IMR-90 (cell line): ENCODE measurements at regions not wholly inside any gene's neighbourhood (a gene's known extent, or its start where the extent isn't known, plus 50 kb on each side); places are given as distances from the start of the nearest gene placed in this dataset.

Experiments
- ATAC-seq: fragments of 200-7000 bp; cut with Tn5 transposase; 2 replicates; pipeline ENCODE4 v1.9.1; 2020; ENCODE audit warnings: low read depth, mild to moderate bottlenecking, moderate library complexity
- BruUV-seq: library from RNA; stranded (reverse); fragments of 400-500 nt; replicated peaks from 2 replicates; lab custom pipeline; 2021; lab: Mats Ljungman, UMichigan
- CTCF ChIA-PET: fragments of 300-600 bp; formaldehyde crosslinking; extraction: SDS; loops from one replicate; lab custom pipeline; 2021; ENCODE audit warnings: antibody characterized with exemption; lab: Yijun Ruan, JAX
- POLR2A ChIA-PET: fragments of 300-600 bp; sonication (Branson Sonifier 250); formaldehyde crosslinking; loops from one replicate; lab custom pipeline; 2022; ENCODE audit warnings: antibody characterized with exemption; ENCODE audit not compliant: unreplicated experiment; lab: Charles Lee
- DNase-seq: peaks from one replicate; pipeline ENCODE4 v3.0.0; 2013
- H2AFZ ChIP-seq: replicated peaks from 2 replicates; pipeline ENCODE3; 2013; ENCODE audit warnings: low read length, mild to moderate bottlenecking; ENCODE audit not compliant: poor library complexity
- H2AK5ac ChIP-seq: 2 replicates; pipeline ENCODE4 v1.6.1; 2013; ENCODE audit warnings: low read depth, low read length, inconsistent platforms
- H2AK9ac ChIP-seq: replicated peaks from 2 replicates; pipeline ENCODE3; 2013; ENCODE audit warnings: mild to moderate bottlenecking, low read depth, low read length, moderate library complexity; ENCODE audit not compliant: poor library complexity
- H2BK120ac ChIP-seq: 2 replicates; pipeline ENCODE4 v1.6.1; 2013; ENCODE audit warnings: low read depth, low read length, inconsistent platforms
- H2BK15ac ChIP-seq: 3 replicates; pipeline ENCODE4 v1.6.1; 2013; ENCODE audit warnings: low read depth, low read length, inconsistent platforms
- H2BK20ac ChIP-seq: 2 replicates; pipeline ENCODE4 v1.6.1; 2013; ENCODE audit warnings: low read depth, mild to moderate bottlenecking, inconsistent platforms, low read length, moderate library complexity
- H2BK5ac ChIP-seq: 2 replicates; pipeline ENCODE4 v1.6.1; 2013; ENCODE audit warnings: mild to moderate bottlenecking, low read depth, low read length, inconsistent platforms; ENCODE audit not compliant: poor library complexity, severe bottlenecking
- H3K14ac ChIP-seq: replicated peaks from 2 replicates; pipeline ENCODE4 v1.6.1; 2013; ENCODE audit warnings: low read depth, low read length, inconsistent platforms
- H3K18ac ChIP-seq: 2 replicates; pipeline ENCODE4 v1.6.1; 2013; ENCODE audit warnings: low read depth, low read length, control low read depth
- H3K23ac ChIP-seq: 2 replicates; pipeline ENCODE4 v1.6.1; 2013; ENCODE audit warnings: low read depth, low read length, inconsistent platforms
- H3K27ac ChIP-seq: 2 replicates; pipeline ENCODE4 v1.5.1; 2013; ENCODE audit warnings: mild to moderate bottlenecking, control low read depth, low read length; ENCODE audit not compliant: insufficient read depth
- H3K27me3 ChIP-seq: 2 replicates; pipeline ENCODE4 v1.6.1; 2013; ENCODE audit warnings: low read length; ENCODE audit not compliant: control insufficient read depth, insufficient read depth
- H3K36me3 ChIP-seq: 2 replicates; pipeline ENCODE4 v1.6.1; 2013; ENCODE audit warnings: low read length, mixed read lengths; ENCODE audit not compliant: control insufficient read depth, insufficient read depth
- H3K4ac ChIP-seq: 2 replicates; pipeline ENCODE4 v1.6.1; 2013; ENCODE audit warnings: low read depth, low read length, inconsistent platforms
- H3K4me1 ChIP-seq: 2 replicates; pipeline ENCODE4 v1.6.1; 2013; ENCODE audit warnings: low read length, mixed read lengths; ENCODE audit not compliant: control insufficient read depth, insufficient read depth
- H3K4me2 ChIP-seq: 2 replicates; pipeline ENCODE4 v1.6.1; 2013; ENCODE audit warnings: low read depth, mild to moderate bottlenecking, control low read depth, low read length, moderate library complexity
- H3K4me3 ChIP-seq: 2 replicates; pipeline ENCODE4 v1.5.1; 2013; ENCODE audit warnings: low read depth, mild to moderate bottlenecking, control low read depth, low read length, moderate library complexity; ENCODE audit not compliant: insufficient read depth
- H3K56ac ChIP-seq: 2 replicates; pipeline ENCODE4 v1.6.1; 2013; ENCODE audit warnings: low read length, inconsistent platforms; ENCODE audit not compliant: insufficient read depth; ENCODE audit errors: extremely low read depth
- H3K79me1 ChIP-seq, 2 experiments: 2 replicates each; pipeline ENCODE4 v1.6.1; 2013; ENCODE audit warnings: low read length in 2 of 2, inconsistent platforms in 1 of 2, low read depth in 1 of 2
- H3K9ac ChIP-seq: 2 replicates; pipeline ENCODE4 v1.6.1; 2013; ENCODE audit warnings: low read depth, low read length, control low read depth
- H3K9me1 ChIP-seq: 2 replicates; pipeline ENCODE4 v1.6.1; 2013; ENCODE audit warnings: low read length, inconsistent platforms; ENCODE audit not compliant: insufficient read depth
- H3K9me3 ChIP-seq: 2 replicates; pipeline ENCODE4 v1.6.1; 2013; ENCODE audit warnings: low read length; ENCODE audit not compliant: control insufficient read depth, insufficient read depth
- H4K20me1 ChIP-seq: 2 replicates; pipeline ENCODE4 v1.6.1; 2013; ENCODE audit warnings: low read length, inconsistent platforms; ENCODE audit not compliant: insufficient read depth
- H4K5ac ChIP-seq: 2 replicates; pipeline ENCODE4 v1.6.1; 2013; ENCODE audit warnings: mild to moderate bottlenecking, low read depth, low read length, control low read depth
- H4K8ac ChIP-seq, 2 experiments: 2 replicates each; pipeline ENCODE4 v1.6.1; 2013; ENCODE audit warnings: low read depth in 2 of 2, low read length in 2 of 2, control low read depth in 1 of 2, inconsistent platforms in 1 of 2
- H4K91ac ChIP-seq: 2 replicates; pipeline ENCODE4 v1.6.1; 2013; ENCODE audit warnings: low read depth, low read length, inconsistent platforms; ENCODE audit not compliant: insufficient read depth
- BHLHE40 ChIP-seq: fragments of 150-350 bp; IDR thresholded peaks from 2 replicates; pipeline ENCODE4 v1.6.1; 2016; ENCODE audit warnings: mild to moderate bottlenecking, low read depth, low read length
- CEBPB ChIP-seq: IDR thresholded peaks from 2 replicates; pipeline ENCODE4 v1.6.1; 2012; ENCODE audit warnings: low read depth, low read length, improper control_type of control experiment
- CHD1 ChIP-seq: IDR thresholded peaks from 2 replicates; pipeline ENCODE4 v1.6.1; 2012; ENCODE audit warnings: low read depth, low read length, improper control_type of control experiment
- FOS ChIP-seq: fragments of 150-350 bp; IDR thresholded peaks from 2 replicates; pipeline ENCODE4 v1.6.1; 2016; ENCODE audit warnings: low read depth, low read length
- MAFK ChIP-seq: IDR thresholded peaks from 2 replicates; pipeline ENCODE4 v1.6.1; 2012; ENCODE audit warnings: low read depth, low read length, improper control_type of control experiment
- MAZ ChIP-seq: IDR thresholded peaks from 2 replicates; pipeline ENCODE4 v1.6.1; 2012; ENCODE audit warnings: low read depth, mild to moderate bottlenecking, low read length, improper control_type of control experiment, moderate library complexity, borderline replicate concordance
- MXI1 ChIP-seq: IDR thresholded peaks from 2 replicates; pipeline ENCODE4 v1.6.1; 2012; ENCODE audit warnings: low read depth, mild to moderate bottlenecking, low read length, moderate library complexity, borderline replicate concordance
- NFE2L2 ChIP-seq: fragments of 150-350 bp; IDR thresholded peaks from 2 replicates; pipeline ENCODE4 v1.6.1; 2016; ENCODE audit warnings: low read depth, mild to moderate bottlenecking, low read length
- POLR2A ChIP-seq: IDR thresholded peaks from 2 replicates; pipeline ENCODE4 v1.6.1; 2012; ENCODE audit warnings: mild to moderate bottlenecking, low read depth, low read length
- RAD21 ChIP-seq: IDR thresholded peaks from 2 replicates; pipeline ENCODE4 v1.6.1; 2012; ENCODE audit warnings: low read length, improper control_type of control experiment
- RCOR1 ChIP-seq: IDR thresholded peaks from 2 replicates; pipeline ENCODE4 v1.6.1; 2012; ENCODE audit warnings: mild to moderate bottlenecking, low read length, improper control_type of control experiment; ENCODE audit not compliant: insufficient replicate concordance
- RFX5 ChIP-seq: IDR thresholded peaks from 2 replicates; pipeline ENCODE4 v1.8.0; 2012; ENCODE audit warnings: low read depth, mild to moderate bottlenecking, low read length, moderate library complexity
- SMC3 ChIP-seq: fragments of 150-350 bp; IDR thresholded peaks from 2 replicates; pipeline ENCODE4 v1.6.1; 2016; ENCODE audit warnings: low read depth, mild to moderate bottlenecking, antibody characterized with exemption, low read length, moderate library complexity
- WGBS, 2 experiments: methylation state at CpG; one replicate each; pipeline versions ENCODE4 v1.1.5 to v1.1.7; 2013; ENCODE audit warnings: missing lambda C conversion rate in 2 of 2; ENCODE audit not compliant: insufficient read length in 1 of 2; ENCODE audit errors: extremely low coverage in 2 of 2; 5-methylcytosine and 5-hydroxymethylcytosine counted together
- dilution Hi-C: fragments of 300-500 bp; cut with HindIII; formaldehyde crosslinking; loops from one replicate; pipeline ENCODE4 v1.14.3; 2018; ENCODE audit warnings: low sequenced_read_pairs; ENCODE audit not compliant: unreplicated experiment
- in situ Hi-C: fragments of 300-500 bp; cut with MboI; formaldehyde crosslinking; loops from 3 replicates; pipeline ENCODE4 v1.14.3; 2019; ENCODE audit warnings: low sequenced_read_pairs, inconsistent platforms, mixed read lengths
- intact Hi-C: fragments of 100-400 bp; cut with micrococcal nuclease; formaldehyde crosslinking; loops from 2 replicates; pipeline ENCODE4 v1.10.0; 2022
- TF ChIP-seq, protein P1 (sequence below): fragments of 150-350 bp; IDR thresholded peaks from 2 replicates; pipeline ENCODE4 v1.6.1; 2017; ENCODE audit warnings: mild to moderate bottlenecking, antibody characterized with exemption, low read length, low read depth
- TF ChIP-seq, protein P2 (sequence below): conservative IDR thresholded peaks from 2 replicates; pipeline ENCODE4 v1.5.1; 2012; ENCODE audit warnings: mild to moderate bottlenecking, low read depth, low read length, improper control_type of control experiment

- Histone ChIP-seq H3K79me1 (no peaks in the 10 kb centered on the region), H2AFZ (no peak overlapping the region), H2BK120ac (no peak overlapping the region), H3K56ac (no peak overlapping the region), H2BK15ac (no peak overlapping the region), H4K20me1 (no peaks in the 10 kb centered on the region), H2AK9ac (no peak overlapping the region), H3K4me2 (no peak overlapping the region), H4K91ac (no peak overlapping the region), H2AK5ac (no peak overlapping the region), H3K27ac (no peak overlapping the region), H4K5ac (no peak overlapping the region), H2BK20ac (no peak overlapping the region), H3K9me1 (no peaks in the 10 kb centered on the region), H3K36me3 (no peaks in the 10 kb centered on the region), H3K4me1 (no peaks in the 10 kb centered on the region), H3K4me3 (no peak overlapping the region), H4K8ac (no peak overlapping the region), H3K4ac (no peak overlapping the region), H3K9ac (no peak overlapping the region), H3K9me3 (peaks cover 2% of the 10 kb centered on the region; the same call in 1 of the 2 replicates), H2BK5ac (no peak overlapping the region), H3K23ac (no peak overlapping the region), H3K27me3 (no peaks in the 10 kb centered on the region), H3K18ac (no peak overlapping the region), H3K14ac (no peak overlapping the region)
- DNase-seq (no peak), ATAC-seq (no peak)
- dilution Hi-C loops, result no loop called here
- in situ Hi-C loops, result no loop called here
- no CpG with 5 or more reads among the region's 1 CpG for WGBS, 2 experiments
- TF ChIP-seq CHD1, result no peak
- no peak for TF ChIP-seq RCOR1
- TF ChIP-seq BHLHE40, result no peak
- no peak for TF ChIP-seq MXI1
- TF ChIP-seq SMC3, result no peak
- no peak for TF ChIP-seq MAFK
- no peak for TF ChIP-seq NFE2L2
- TF ChIP-seq FOS, result no peak
- no peak for TF ChIP-seq RAD21
- TF ChIP-seq, protein P1, sequence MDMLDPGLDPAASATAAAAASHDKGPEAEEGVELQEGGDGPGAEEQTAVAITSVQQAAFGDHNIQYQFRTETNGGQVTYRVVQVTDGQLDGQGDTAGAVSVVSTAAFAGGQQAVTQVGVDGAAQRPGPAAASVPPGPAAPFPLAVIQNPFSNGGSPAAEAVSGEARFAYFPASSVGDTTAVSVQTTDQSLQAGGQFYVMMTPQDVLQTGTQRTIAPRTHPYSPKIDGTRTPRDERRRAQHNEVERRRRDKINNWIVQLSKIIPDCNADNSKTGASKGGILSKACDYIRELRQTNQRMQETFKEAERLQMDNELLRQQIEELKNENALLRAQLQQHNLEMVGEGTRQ, result no peak
- TF ChIP-seq POLR2A, result no peak
- no peak for TF ChIP-seq CEBPB
- TF ChIP-seq MAZ, result no peak
- TF ChIP-seq RFX5, result no peak
- TF ChIP-seq, protein P2, sequence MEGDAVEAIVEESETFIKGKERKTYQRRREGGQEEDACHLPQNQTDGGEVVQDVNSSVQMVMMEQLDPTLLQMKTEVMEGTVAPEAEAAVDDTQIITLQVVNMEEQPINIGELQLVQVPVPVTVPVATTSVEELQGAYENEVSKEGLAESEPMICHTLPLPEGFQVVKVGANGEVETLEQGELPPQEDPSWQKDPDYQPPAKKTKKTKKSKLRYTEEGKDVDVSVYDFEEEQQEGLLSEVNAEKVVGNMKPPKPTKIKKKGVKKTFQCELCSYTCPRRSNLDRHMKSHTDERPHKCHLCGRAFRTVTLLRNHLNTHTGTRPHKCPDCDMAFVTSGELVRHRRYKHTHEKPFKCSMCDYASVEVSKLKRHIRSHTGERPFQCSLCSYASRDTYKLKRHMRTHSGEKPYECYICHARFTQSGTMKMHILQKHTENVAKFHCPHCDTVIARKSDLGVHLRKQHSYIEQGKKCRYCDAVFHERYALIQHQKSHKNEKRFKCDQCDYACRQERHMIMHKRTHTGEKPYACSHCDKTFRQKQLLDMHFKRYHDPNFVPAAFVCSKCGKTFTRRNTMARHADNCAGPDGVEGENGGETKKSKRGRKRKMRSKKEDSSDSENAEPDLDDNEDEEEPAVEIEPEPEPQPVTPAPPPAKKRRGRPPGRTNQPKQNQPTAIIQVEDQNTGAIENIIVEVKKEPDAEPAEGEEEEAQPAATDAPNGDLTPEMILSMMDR, result no peak
- CTCF ChIA-PET, result no interaction called here
- POLR2A ChIA-PET, result no interaction called here
- BruUV-seq, result no TSS peak
- intact Hi-C loops, result no loop called here
Measured at GRCh38 chr10:65827359-65827758, 1098.5 kb upstream of the LRRTM3 start.
